HepG2 (cell line): ENCODE measurements at regions not wholly inside any gene's neighbourhood (a gene's known extent, or its start where the extent isn't known, plus 50 kb on each side); places are given as distances from the start of the nearest gene placed in this dataset.

Source experiments
- KDM5B ChIP-seq: sonication (generic); formaldehyde crosslinking; IDR thresholded peaks from 2 replicates; pipeline ENCODE4 v1.4.0; 2020; ENCODE audit warnings: missing genetic modification reagents, mild to moderate bottlenecking, borderline replicate concordance
- ZBTB8A ChIP-seq: sonication (generic); formaldehyde crosslinking; IDR thresholded peaks from 2 replicates; pipeline ENCODE4 v1.4.0; 2020; ENCODE audit warnings: mild to moderate bottlenecking, low read depth, missing genetic modification reagents, borderline replicate concordance
- TF ChIP-seq, protein P1 (sequence below): sonication (generic); formaldehyde crosslinking; IDR thresholded peaks from 2 replicates; pipeline ENCODE4 v1.5.0; 2020; ENCODE audit warnings: mild to moderate bottlenecking, missing genetic modification reagents, moderate library complexity

DNA sequence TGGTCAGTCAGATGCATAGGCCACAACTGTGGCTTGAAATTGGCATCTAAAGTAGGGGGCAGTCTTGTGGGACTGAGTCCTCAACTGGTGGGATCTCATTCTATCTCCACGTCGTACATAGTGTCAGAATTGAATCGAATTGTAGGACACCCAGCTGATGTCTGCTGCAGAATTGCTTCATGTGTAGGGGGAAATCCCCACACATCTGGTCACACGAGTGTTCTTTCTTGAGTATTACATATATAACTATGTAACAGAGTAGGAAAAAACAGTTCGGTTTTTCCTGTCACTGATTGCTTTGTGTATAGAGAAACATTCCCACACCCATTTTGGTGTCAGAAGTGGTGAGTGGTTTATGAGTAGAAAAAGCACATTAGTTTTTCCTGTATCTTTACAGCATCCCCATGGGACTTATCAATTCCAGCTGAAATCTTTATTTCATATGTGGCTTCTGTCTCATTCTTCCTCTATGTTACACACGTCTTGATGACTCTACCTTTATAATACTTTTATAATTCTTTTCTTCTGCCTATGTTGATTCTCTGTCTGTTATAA lies 79.4 kb upstream of the PCGF5 start:
- TF ChIP-seq ZBTB8A (CRISPR knock-in tag) (no peak), KDM5B (CRISPR knock-in tag) (no peak)
- TF ChIP-seq, protein P1, sequence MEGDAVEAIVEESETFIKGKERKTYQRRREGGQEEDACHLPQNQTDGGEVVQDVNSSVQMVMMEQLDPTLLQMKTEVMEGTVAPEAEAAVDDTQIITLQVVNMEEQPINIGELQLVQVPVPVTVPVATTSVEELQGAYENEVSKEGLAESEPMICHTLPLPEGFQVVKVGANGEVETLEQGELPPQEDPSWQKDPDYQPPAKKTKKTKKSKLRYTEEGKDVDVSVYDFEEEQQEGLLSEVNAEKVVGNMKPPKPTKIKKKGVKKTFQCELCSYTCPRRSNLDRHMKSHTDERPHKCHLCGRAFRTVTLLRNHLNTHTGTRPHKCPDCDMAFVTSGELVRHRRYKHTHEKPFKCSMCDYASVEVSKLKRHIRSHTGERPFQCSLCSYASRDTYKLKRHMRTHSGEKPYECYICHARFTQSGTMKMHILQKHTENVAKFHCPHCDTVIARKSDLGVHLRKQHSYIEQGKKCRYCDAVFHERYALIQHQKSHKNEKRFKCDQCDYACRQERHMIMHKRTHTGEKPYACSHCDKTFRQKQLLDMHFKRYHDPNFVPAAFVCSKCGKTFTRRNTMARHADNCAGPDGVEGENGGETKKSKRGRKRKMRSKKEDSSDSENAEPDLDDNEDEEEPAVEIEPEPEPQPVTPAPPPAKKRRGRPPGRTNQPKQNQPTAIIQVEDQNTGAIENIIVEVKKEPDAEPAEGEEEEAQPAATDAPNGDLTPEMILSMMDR (CRISPR knock-in tag), result no peak
